Small intestine (tissue), 7 donors: ENCODE measurements at regions not wholly inside any gene's neighbourhood (a gene's known extent, or its start where the extent isn't known, plus 50 kb on each side); places are given as distances from the start of the nearest gene placed in this dataset.
"Not testable (repeated sequence)": the region's sequence is repeated elsewhere in the genome, so short reads cannot be mapped to it uniquely, and the experiment has no call there.

ENCODE experiments used
- DNase-seq, 2 donors: peaks; one replicate each; pipeline versions ENCODE4 v3.0.0 to v3.0.0-alpha.2; 2013
- FAIRE-seq: peaks from 2 replicates; lab custom pipeline; 2012; peaks lifted over from hg19 to GRCh38; lab: Jason Lieb, UNC
- H3K27ac ChIP-seq, 3 donors: one replicate each; pipeline ENCODE4 v1.5.1; 2013; ENCODE audit warnings: low read length in 2 of 3, mild to moderate bottlenecking in 2 of 3, control low read depth in 1 of 3, inconsistent platforms in 1 of 3, low read depth in 1 of 3, moderate library complexity in 1 of 3
- H3K27me3 ChIP-seq, 3 donors: one replicate each; pipeline ENCODE4 v1.6.1; 2013; ENCODE audit warnings: low read length in 3 of 3, inconsistent platforms in 1 of 3; ENCODE audit not compliant: control insufficient read depth in 3 of 3, insufficient read depth in 3 of 3
- H3K36me3 ChIP-seq, 3 donors: one replicate each; pipeline ENCODE4 v1.6.1; 2013; ENCODE audit warnings: low read length in 3 of 3, inconsistent platforms in 1 of 3, low read depth in 1 of 3, mild to moderate bottlenecking in 1 of 3, moderate library complexity in 1 of 3; ENCODE audit not compliant: control insufficient read depth in 3 of 3, insufficient read depth in 2 of 3
- H3K4me1 ChIP-seq, 3 donors: one replicate each; pipeline ENCODE4 v1.6.1; 2013; ENCODE audit warnings: low read length in 2 of 3, inconsistent platforms in 1 of 3, low read depth in 1 of 3, mild to moderate bottlenecking in 1 of 3, moderate library complexity in 1 of 3; ENCODE audit not compliant: control insufficient read depth in 3 of 3, insufficient read depth in 2 of 3
- H3K4me3 ChIP-seq, 3 donors: one replicate each; pipeline ENCODE4 v1.5.1; 2013; ENCODE audit warnings: low read length in 3 of 3, control low read depth in 1 of 3, inconsistent platforms in 1 of 3, low read depth in 1 of 3, mild to moderate bottlenecking in 1 of 3, moderate library complexity in 1 of 3
- H3K9me3 ChIP-seq, 2 donors: one replicate each; pipeline ENCODE4 v1.6.1; 2013; ENCODE audit warnings: low read depth in 1 of 2, low read length in 1 of 2; ENCODE audit not compliant: control insufficient read depth in 2 of 2, insufficient read depth in 1 of 2
- WGBS, 3 donors: extraction: QIAGEN DNeasy Blood & Tissue Kit; methylation state at CpG; one replicate each; pipeline ENCODE4 v1.1.7; 2013; 5-methylcytosine and 5-hydroxymethylcytosine counted together
- donor health status: healthy with polysubstance abuse.
- donor health status: control.
- donor health status: control.
- donor health status: Bipolar disorder and iron deficiency.
- donor health status: healthy.

- Histone ChIP-seq H3K27ac (no peak overlapping the region), H3K27me3 (no peaks in the 10 kb centered on the region), H3K4me1 (no peaks in the 10 kb centered on the region), H3K36me3 (no peaks in the 10 kb centered on the region), H3K4me3 (no peak overlapping the region), H3K9me3 (no peaks in the 10 kb centered on the region)
- FAIRE-seq (no peak), DNase-seq (no peak)
- WGBS, 3 donors: 13 to 40% (median 27%) methylated on average over 1 of the region's 1 CpG
Measured at GRCh38 chr1:163980394-163980793, 578.6 kb upstream of the PBX1 start.

- Histone ChIP-seq H3K9me3 (no peaks in the 10 kb centered on the region), H3K4me3 (no peak overlapping the region), H3K4me1 (no peaks in the 10 kb centered on the region), H3K27ac (no peak overlapping the region), H3K36me3 (no peaks in the 10 kb centered on the region), H3K27me3 (no peaks in the 10 kb centered on the region)
- no peak for FAIRE-seq
- DNase-seq: no peak
- WGBS, 3 donors: 50 to 60% (median 54%) methylated on average over 2 of the region's 2 CpGs
Measured at GRCh38 chr1:163981500-163982030, 577.4 kb upstream of the PBX1 start.

- Histone ChIP-seq H3K4me3 (no peak overlapping the region), H3K27ac (no peak overlapping the region), H3K9me3 (no peaks in the 10 kb centered on the region), H3K4me1 (no peaks in the 10 kb centered on the region), H3K36me3 (no peaks in the 10 kb centered on the region), H3K27me3 (no peaks in the 10 kb centered on the region)
- DNase-seq (no peak), FAIRE-seq (no peak)
- 66 to 77% (median 76%) methylated on average over 2 of the region's 2 CpGs for WGBS, 3 donors
Measured at GRCh38 chr1:163983097-163983496, 575.9 kb upstream of the PBX1 start.

GRCh38 chr1:163985700-163986099, 573.3 kb upstream of the PBX1 start:
- DNase-seq (no peak), FAIRE-seq (no peak)
- H3K36me3 ChIP-seq: no peaks in the 10 kb centered on the region
- H3K4me1 ChIP-seq: no peaks in the 10 kb centered on the region
- whole genome bisulfite sequencing, 3 donors: 91 to 92% (median 91%) methylated on average over 3 of the region's 3 CpGs
- H3K4me3 ChIP-seq: no peak overlapping the region
- H3K27me3 ChIP-seq: no peaks in the 10 kb centered on the region
- no peaks in the 10 kb centered on the region for H3K9me3 ChIP-seq
- no peak overlapping the region for H3K27ac ChIP-seq

- DNase-seq (no peak), FAIRE-seq (no peak)
- Histone ChIP-seq H3K4me1 (no peaks in the 10 kb centered on the region), H3K27ac (no peak overlapping the region), H3K9me3 (no peaks in the 10 kb centered on the region), H3K4me3 (no peak overlapping the region), H3K36me3 (no peaks in the 10 kb centered on the region), H3K27me3 (no peaks in the 10 kb centered on the region)
- 86 to 100% (median 92%) methylated on average over 1 of the region's 1 CpG for WGBS, 3 donors
Measured at GRCh38 chr1:163999131-163999530, 559.9 kb upstream of the PBX1 start.

- H3K9me3 ChIP-seq, H3K4me1 ChIP-seq, H3K36me3 ChIP-seq, DNase-seq, H3K4me3 ChIP-seq, H3K27ac ChIP-seq, H3K27me3 ChIP-seq, FAIRE-seq: not testable (repeated sequence)
- 68 to 76% (median 76%) methylated on average over 3 of the region's 3 CpGs for whole genome bisulfite sequencing, 3 donors
Measured at GRCh38 chr1:164006186-164006585, 552.8 kb upstream of the PBX1 start.

- WGBS, 3 donors: 81 to 82% (median 81%) methylated on average over 4 of the region's 4 CpGs
- H3K4me3 ChIP-seq: no peak overlapping the region
- DNase-seq (no peak), FAIRE-seq (no peak)
- no peak overlapping the region for H3K27ac ChIP-seq
- no peaks in the 10 kb centered on the region for H3K9me3 ChIP-seq
- no peaks in the 10 kb centered on the region for H3K4me1 ChIP-seq
- no peaks in the 10 kb centered on the region for H3K36me3 ChIP-seq
- no peaks in the 10 kb centered on the region for H3K27me3 ChIP-seq
Measured at GRCh38 chr1:164006621-164007020, 552.4 kb upstream of the PBX1 start.

GRCh38 chr1:164017239-164017638, 541.7 kb upstream of the PBX1 start:
- H3K27ac ChIP-seq: no peak overlapping the region
- DNase-seq (no peak), FAIRE-seq (no peak)
- 76 to 100% (median 95%) methylated on average over 1 of the region's 1 CpG for WGBS, 3 donors
- no peaks in the 10 kb centered on the region for H3K36me3 ChIP-seq
- peaks cover 0 to 9% of the 10 kb centered on the region in 2 donors for H3K9me3 ChIP-seq
- no peaks in the 10 kb centered on the region for H3K27me3 ChIP-seq
- no peaks in the 10 kb centered on the region for H3K4me1 ChIP-seq
- no peak overlapping the region for H3K4me3 ChIP-seq

- DNase-seq: no peak
- Histone ChIP-seq H3K27me3 (no peaks in the 10 kb centered on the region), H3K4me1 (no peaks in the 10 kb centered on the region), H3K4me3 (no peak overlapping the region), H3K9me3 (peaks cover 0 to 9% of the 10 kb centered on the region in 2 donors), H3K36me3 (no peaks in the 10 kb centered on the region), H3K27ac (no peak overlapping the region)
- WGBS, 3 donors: 63 to 86% (median 68%) methylated on average over 2 of the region's 2 CpGs
- no peak for FAIRE-seq
Measured at GRCh38 chr1:164020391-164020790, 538.6 kb upstream of the PBX1 start.
